GM12878 (cell line): ENCODE measurements at regions not wholly inside any gene's neighbourhood (a gene's known extent, or its start where the extent isn't known, plus 50 kb on each side); places are given as distances from the start of the nearest gene placed in this dataset.

ENCODE experiments used
- ETV6 ChIP-seq, 2 experiments: fragments of 450-650 bp in 1 of 2; IDR thresholded peaks in 1 of 2; conservative IDR thresholded peaks in 1 of 2; 2 replicates each; pipeline ENCODE4 v1.6.1; 2014; ENCODE audit warnings: antibody characterized with exemption in 1 of 2, borderline replicate concordance in 1 of 2, low read depth in 1 of 2, mild to moderate bottlenecking in 1 of 2, moderate library complexity in 1 of 2
- KDM1A ChIP-seq: fragments of 200-600 bp; sonication (generic); IDR thresholded peaks from 2 replicates; pipeline ENCODE4 v1.6.1; 2016; ENCODE audit warnings: borderline replicate concordance
- POLR2AphosphoS2 ChIP-seq: IDR thresholded peaks from 2 replicates; pipeline ENCODE4 v1.6.1; 2011; ENCODE audit warnings: low read depth, mild to moderate bottlenecking, low read length, improper control_type of control experiment, moderate library complexity
- SREBF2 ChIP-seq: IDR thresholded peaks from 2 replicates; pipeline ENCODE4 v1.6.1; 2012; ENCODE audit warnings: mild to moderate bottlenecking, low read length
- TCF12 ChIP-seq: IDR thresholded peaks from 2 replicates; pipeline ENCODE4 v1.6.1; 2011; ENCODE audit warnings: low read depth, mild to moderate bottlenecking, low read length
- ZNF274 ChIP-seq: IDR thresholded peaks from one replicate; pipeline ENCODE4 v1.8.0; 2011; ENCODE audit not compliant: insufficient read length, insufficient read depth
- ZZZ3 ChIP-seq: IDR thresholded peaks from 2 replicates; pipeline ENCODE4 v1.6.1; 2011; ENCODE audit warnings: low read depth; ENCODE audit not compliant: control insufficient read depth, insufficient read length
- TF ChIP-seq, protein P1 (sequence below), 3 experiments: IDR thresholded peaks in 2 of 3; conservative IDR thresholded peaks in 1 of 3; 2 replicates each; pipeline ENCODE4 v1.5.1; 2011; ENCODE audit warnings: low read depth in 3 of 3, low read length in 3 of 3, mild to moderate bottlenecking in 3 of 3, control low read depth in 2 of 3, moderate library complexity in 2 of 3, inconsistent platforms in 1 of 3, mixed read lengths in 1 of 3; ENCODE audit not compliant: control insufficient read depth in 2 of 3, insufficient read depth in 1 of 3; ENCODE audit errors: extremely low read depth in 1 of 3
- TF ChIP-seq, protein P2 (sequence below): IDR thresholded peaks from 2 replicates; pipeline ENCODE4 v1.6.1; 2011; ENCODE audit warnings: low read depth, mild to moderate bottlenecking, low read length, moderate library complexity, borderline replicate concordance; ENCODE audit errors: extremely low read depth
- TF ChIP-seq, protein P3 (sequence below): IDR thresholded peaks from 2 replicates; pipeline ENCODE4 v1.6.1; 2011; ENCODE audit warnings: borderline replicate concordance, low read depth, mild to moderate bottlenecking, moderate library complexity, mixed read lengths, low read length; ENCODE audit not compliant: insufficient read depth; ENCODE audit errors: extremely low read length
- TF ChIP-seq, protein P4 (sequence below): IDR thresholded peaks from 2 replicates; pipeline ENCODE4 v1.6.1; 2012; ENCODE audit warnings: low read depth, low read length, improper control_type of control experiment
- TF ChIP-seq, protein P5 (sequence below): fragments of 150-350 bp; IDR thresholded peaks from 2 replicates; pipeline ENCODE4 v1.6.1; 2014; ENCODE audit warnings: mild to moderate bottlenecking, low read depth, low read length

DNA sequence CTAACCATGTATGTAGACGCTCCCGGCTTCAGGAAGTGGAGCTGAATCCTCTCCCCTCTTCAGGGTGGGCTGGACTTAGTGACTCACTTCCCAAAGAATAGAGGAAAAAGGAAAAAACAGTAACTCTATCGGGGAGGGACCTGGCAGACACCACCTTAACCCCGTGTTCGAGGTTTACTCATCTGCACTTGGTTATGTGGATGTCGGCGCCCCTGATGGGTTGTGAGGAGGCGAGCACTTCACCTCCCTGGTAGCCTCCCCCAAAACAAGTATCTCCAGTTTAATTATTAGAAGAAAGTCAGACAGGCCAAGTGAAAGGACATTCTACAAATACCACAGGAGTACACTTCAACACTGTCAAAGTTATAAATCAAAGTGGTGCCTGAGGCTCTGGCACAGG, 559.7 kb downstream of the TCERG1L start:
- TF ChIP-seq, protein P1, sequence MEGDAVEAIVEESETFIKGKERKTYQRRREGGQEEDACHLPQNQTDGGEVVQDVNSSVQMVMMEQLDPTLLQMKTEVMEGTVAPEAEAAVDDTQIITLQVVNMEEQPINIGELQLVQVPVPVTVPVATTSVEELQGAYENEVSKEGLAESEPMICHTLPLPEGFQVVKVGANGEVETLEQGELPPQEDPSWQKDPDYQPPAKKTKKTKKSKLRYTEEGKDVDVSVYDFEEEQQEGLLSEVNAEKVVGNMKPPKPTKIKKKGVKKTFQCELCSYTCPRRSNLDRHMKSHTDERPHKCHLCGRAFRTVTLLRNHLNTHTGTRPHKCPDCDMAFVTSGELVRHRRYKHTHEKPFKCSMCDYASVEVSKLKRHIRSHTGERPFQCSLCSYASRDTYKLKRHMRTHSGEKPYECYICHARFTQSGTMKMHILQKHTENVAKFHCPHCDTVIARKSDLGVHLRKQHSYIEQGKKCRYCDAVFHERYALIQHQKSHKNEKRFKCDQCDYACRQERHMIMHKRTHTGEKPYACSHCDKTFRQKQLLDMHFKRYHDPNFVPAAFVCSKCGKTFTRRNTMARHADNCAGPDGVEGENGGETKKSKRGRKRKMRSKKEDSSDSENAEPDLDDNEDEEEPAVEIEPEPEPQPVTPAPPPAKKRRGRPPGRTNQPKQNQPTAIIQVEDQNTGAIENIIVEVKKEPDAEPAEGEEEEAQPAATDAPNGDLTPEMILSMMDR (IDR thresholded peaks at IDR 0.05 in 2 of 3, conservative IDR thresholded peaks at IDR 0.05 in 1 of 3; ENCODE audit: control insufficient read depth in 2 of 3, extremely low read depth in 1 of 3, insufficient read depth in 1 of 3, low read depth in 3 of 3, low read length in 3 of 3), result no peak
- TF ChIP-seq, protein P2, sequence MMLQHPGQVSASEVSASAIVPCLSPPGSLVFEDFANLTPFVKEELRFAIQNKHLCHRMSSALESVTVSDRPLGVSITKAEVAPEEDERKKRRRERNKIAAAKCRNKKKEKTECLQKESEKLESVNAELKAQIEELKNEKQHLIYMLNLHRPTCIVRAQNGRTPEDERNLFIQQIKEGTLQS, result no peak
- no peak for TF ChIP-seq ZNF274
- no peak for TF ChIP-seq POLR2AphosphoS2
- no peak for TF ChIP-seq KDM1A
- TF ChIP-seq, protein P3, sequence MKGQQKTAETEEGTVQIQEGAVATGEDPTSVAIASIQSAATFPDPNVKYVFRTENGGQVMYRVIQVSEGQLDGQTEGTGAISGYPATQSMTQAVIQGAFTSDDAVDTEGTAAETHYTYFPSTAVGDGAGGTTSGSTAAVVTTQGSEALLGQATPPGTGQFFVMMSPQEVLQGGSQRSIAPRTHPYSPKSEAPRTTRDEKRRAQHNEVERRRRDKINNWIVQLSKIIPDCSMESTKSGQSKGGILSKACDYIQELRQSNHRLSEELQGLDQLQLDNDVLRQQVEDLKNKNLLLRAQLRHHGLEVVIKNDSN, result no peak
- no peak for TF ChIP-seq TCF12
- TF ChIP-seq, protein P4, sequence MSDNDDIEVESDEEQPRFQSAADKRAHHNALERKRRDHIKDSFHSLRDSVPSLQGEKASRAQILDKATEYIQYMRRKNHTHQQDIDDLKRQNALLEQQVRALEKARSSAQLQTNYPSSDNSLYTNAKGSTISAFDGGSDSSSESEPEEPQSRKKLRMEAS, result no peak
- no peak for TF ChIP-seq ZZZ3
- no peak for TF ChIP-seq SREBF2
- TF ChIP-seq, protein P5, sequence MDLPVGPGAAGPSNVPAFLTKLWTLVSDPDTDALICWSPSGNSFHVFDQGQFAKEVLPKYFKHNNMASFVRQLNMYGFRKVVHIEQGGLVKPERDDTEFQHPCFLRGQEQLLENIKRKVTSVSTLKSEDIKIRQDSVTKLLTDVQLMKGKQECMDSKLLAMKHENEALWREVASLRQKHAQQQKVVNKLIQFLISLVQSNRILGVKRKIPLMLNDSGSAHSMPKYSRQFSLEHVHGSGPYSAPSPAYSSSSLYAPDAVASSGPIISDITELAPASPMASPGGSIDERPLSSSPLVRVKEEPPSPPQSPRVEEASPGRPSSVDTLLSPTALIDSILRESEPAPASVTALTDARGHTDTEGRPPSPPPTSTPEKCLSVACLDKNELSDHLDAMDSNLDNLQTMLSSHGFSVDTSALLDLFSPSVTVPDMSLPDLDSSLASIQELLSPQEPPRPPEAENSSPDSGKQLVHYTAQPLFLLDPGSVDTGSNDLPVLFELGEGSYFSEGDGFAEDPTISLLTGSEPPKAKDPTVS, result no peak
- TF ChIP-seq ETV6 (conservative IDR thresholded peaks at IDR 0.05 in 1 of 2, IDR thresholded peaks at IDR 0.05 in 1 of 2; ENCODE audit: borderline replicate concordance in 1 of 2, low read depth in 1 of 2), result no peak
